Parathyroid adenoma (tissue), 2 donors: ENCODE measurements at regions not wholly inside any gene's neighbourhood (a gene's known extent, or its start where the extent isn't known, plus 50 kb on each side); places are given as distances from the start of the nearest gene placed in this dataset.
"Not testable (repeated sequence)": the region's sequence is repeated elsewhere in the genome, so short reads cannot be mapped to it uniquely, and the experiment has no call there.

Experiments
- H2AFZ ChIP-seq: fragments of 300-600 bp; sonication (generic); one replicate; pipeline ENCODE4 v1.7.0; 2017; ENCODE audit warnings: antibody characterized with exemption, mild to moderate bottlenecking
- H3K27ac ChIP-seq: fragments of 300-600 bp; sonication (generic); one replicate; pipeline ENCODE4 v1.7.0; 2017
- H3K27me3 ChIP-seq: fragments of 300-600 bp; sonication (generic); one replicate; pipeline ENCODE4 v1.7.0; 2017; ENCODE audit warnings: low read length; ENCODE audit not compliant: control insufficient read depth, insufficient read depth
- H3K36me3 ChIP-seq: fragments of 300-600 bp; sonication (generic); one replicate; pipeline ENCODE4 v1.7.0; 2017; ENCODE audit warnings: low read length; ENCODE audit not compliant: control insufficient read depth, insufficient read depth
- H3K4me1 ChIP-seq: fragments of 300-600 bp; sonication (generic); one replicate; pipeline ENCODE4 v1.7.0; 2017; ENCODE audit warnings: control low read depth
- H3K4me2 ChIP-seq: fragments of 300-600 bp; sonication (generic); one replicate; pipeline ENCODE4 v1.7.0; 2017; ENCODE audit warnings: low read length
- H3K4me3 ChIP-seq: fragments of 300-600 bp; sonication (generic); one replicate; pipeline ENCODE4 v1.7.0; 2017; ENCODE audit warnings: low read depth, low read length
- H3K79me2 ChIP-seq: fragments of 300-600 bp; sonication (generic); one replicate; pipeline ENCODE4 v1.7.0; 2017; ENCODE audit warnings: control low read depth
- H3K9ac ChIP-seq: fragments of 300-600 bp; sonication (generic); one replicate; pipeline ENCODE4 v1.7.0; 2017; ENCODE audit warnings: mild to moderate bottlenecking
- H3K9me3 ChIP-seq: fragments of 300-600 bp; sonication (generic); one replicate; pipeline ENCODE4 v1.7.0; 2017; ENCODE audit warnings: low read length; ENCODE audit not compliant: control insufficient read depth
- TF ChIP-seq, protein P1 (sequence below): fragments of 300-600 bp; sonication (generic); IDR thresholded peaks from one replicate; pipeline ENCODE4 v1.7.0; 2017; ENCODE audit warnings: antibody characterized with exemption, mild to moderate bottlenecking
- donor health status: primary hyperparathyroidism.

DNA sequence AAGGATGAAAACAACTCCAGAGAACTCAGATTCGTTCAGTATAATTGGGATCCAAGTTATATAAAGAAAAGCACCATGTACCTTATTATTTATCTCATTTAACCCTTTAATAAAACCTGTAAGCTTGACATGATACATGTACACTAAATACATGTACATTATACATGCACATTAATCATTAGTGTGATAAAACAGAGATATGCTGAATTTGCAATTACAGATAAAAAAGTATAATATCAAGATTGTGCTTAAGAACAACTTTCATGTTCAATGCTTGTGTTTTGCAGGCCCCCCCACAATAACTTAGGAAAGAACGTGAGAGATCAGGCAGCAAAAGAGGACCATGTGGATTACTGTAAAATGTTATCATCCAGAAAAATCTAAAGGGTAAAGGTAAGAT is 385.4 kb upstream of the GYPC start:
- Histone ChIP-seq H2AFZ (no peak overlapping the region), H3K4me3 (no peak overlapping the region), H3K27ac (no peak overlapping the region), H3K79me2 (no peaks in the 10 kb centered on the region), H3K4me2 (no peak overlapping the region), H3K9ac (no peak overlapping the region), H3K9me3 (no peaks in the 10 kb centered on the region), H3K4me1 (no peaks in the 10 kb centered on the region), H3K27me3 (no peaks in the 10 kb centered on the region), H3K36me3 (no peaks in the 10 kb centered on the region)
- TF ChIP-seq, protein P1, sequence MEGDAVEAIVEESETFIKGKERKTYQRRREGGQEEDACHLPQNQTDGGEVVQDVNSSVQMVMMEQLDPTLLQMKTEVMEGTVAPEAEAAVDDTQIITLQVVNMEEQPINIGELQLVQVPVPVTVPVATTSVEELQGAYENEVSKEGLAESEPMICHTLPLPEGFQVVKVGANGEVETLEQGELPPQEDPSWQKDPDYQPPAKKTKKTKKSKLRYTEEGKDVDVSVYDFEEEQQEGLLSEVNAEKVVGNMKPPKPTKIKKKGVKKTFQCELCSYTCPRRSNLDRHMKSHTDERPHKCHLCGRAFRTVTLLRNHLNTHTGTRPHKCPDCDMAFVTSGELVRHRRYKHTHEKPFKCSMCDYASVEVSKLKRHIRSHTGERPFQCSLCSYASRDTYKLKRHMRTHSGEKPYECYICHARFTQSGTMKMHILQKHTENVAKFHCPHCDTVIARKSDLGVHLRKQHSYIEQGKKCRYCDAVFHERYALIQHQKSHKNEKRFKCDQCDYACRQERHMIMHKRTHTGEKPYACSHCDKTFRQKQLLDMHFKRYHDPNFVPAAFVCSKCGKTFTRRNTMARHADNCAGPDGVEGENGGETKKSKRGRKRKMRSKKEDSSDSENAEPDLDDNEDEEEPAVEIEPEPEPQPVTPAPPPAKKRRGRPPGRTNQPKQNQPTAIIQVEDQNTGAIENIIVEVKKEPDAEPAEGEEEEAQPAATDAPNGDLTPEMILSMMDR: no peak

DNA sequence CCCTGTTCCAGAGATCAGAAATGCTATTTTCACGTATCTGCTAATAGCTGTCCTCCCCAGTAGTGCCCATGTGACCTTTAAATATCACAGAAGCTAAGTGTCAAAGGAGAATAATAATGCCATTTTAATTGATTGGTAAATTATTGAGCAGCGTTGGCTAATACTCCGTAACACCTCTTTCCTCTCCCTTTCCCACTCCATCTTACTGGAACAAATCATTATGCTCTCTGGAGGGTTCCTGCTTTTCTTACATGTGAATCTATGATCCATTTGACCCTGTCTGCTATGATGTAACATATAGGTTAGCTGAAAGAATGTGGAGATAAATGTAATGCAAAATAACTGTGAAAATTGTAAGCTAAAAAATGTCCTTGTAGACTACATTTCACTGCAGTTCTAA is 383.6 kb upstream of the GYPC start:
- Histone ChIP-seq H3K9me3 (no peaks in the 10 kb centered on the region), H3K4me1 (no peaks in the 10 kb centered on the region), H3K9ac (no peak overlapping the region), H3K27me3 (no peaks in the 10 kb centered on the region), H3K4me2 (no peak overlapping the region), H3K36me3 (no peaks in the 10 kb centered on the region), H3K4me3 (no peak overlapping the region), H3K79me2 (no peaks in the 10 kb centered on the region), H2AFZ (no peak overlapping the region), H3K27ac (no peak overlapping the region)
- TF ChIP-seq, protein P1: no peak

DNA sequence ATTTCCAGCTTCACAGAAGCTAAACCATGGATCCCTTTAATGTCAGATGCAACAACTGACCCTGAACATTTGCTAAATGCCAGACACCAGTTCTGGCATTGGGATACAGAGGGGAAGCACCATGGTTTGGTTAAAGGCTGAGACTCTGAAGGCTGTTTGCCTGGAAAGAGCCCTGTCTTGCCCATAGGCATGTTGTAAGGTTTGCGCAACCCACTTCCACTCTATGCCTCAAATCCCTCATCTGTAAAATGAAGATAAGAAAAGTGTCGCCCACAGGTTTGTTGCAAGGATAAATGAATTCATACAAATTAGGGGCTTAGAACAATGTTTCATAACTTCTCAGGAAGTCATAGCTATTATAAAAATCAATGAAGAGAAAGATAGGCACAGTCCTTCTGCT is 380.9 kb upstream of the GYPC start:
- TF ChIP-seq, protein P1: no peak
- no peaks in the 10 kb centered on the region for H3K9me3 ChIP-seq
- no peak overlapping the region for H3K27ac ChIP-seq

DNA sequence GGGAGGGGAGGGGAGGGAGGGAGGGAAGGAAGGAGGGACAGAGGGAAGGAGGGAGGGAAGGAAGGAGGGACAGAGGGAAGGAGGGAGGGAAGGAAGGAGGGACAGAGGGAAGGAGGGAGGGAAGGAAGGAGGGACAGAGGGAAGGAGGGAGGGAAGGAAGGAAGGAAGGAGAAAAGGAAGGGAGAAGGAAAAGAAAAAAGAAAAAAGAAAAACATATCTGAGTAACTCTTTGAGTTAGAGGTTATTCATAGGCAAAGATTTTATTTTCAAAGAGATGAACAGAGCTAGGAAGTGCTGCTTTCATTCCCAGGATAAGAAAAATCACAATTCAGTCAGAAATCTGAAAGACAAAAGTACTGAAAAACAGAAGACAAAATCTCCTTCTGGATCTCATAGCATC is 379.7 kb upstream of the GYPC start:
- not testable (repeated sequence) for H3K4me1 ChIP-seq, H3K79me2 ChIP-seq, H3K4me3 ChIP-seq, H3K9me3 ChIP-seq, H3K9ac ChIP-seq, H3K27ac ChIP-seq, H3K27me3 ChIP-seq, H3K4me2 ChIP-seq, H3K36me3 ChIP-seq, H2AFZ ChIP-seq

More for the DNA sequence above, 380.9 kb upstream of the GYPC start:
- Histone ChIP-seq H3K27me3 (no peaks in the 10 kb centered on the region), H3K79me2 (no peaks in the 10 kb centered on the region), H3K4me2 (no peak overlapping the region), H3K9ac (no peak overlapping the region), H3K4me3 (no peak overlapping the region), H2AFZ (no peak overlapping the region), H3K36me3 (no peaks in the 10 kb centered on the region), H3K4me1 (no peaks in the 10 kb centered on the region)

DNA sequence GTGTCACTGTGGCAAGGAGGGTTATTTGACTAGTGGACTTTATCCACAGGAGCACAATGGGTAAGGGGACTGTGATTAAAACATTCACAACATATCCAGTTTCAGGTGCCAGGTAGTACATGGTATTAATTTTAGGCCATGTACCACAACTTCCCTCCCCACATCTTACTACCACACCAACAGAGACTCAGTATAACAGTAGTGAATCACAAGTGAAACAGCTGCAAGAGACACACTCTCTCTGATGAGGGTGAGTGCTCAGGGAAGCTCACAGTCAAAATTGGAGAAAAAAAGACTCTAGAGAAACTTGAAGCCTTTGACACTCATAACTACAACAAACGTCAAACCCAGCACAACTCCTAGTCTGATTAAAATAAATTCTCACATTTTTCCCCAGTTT is 367.6 kb upstream of the GYPC start:
- Histone ChIP-seq H3K4me2 (no peak overlapping the region), H3K9ac (no peak overlapping the region), H3K4me1 (no peaks in the 10 kb centered on the region), H3K27ac (no peak overlapping the region), H3K27me3 (no peaks in the 10 kb centered on the region), H3K4me3 (no peak overlapping the region), H2AFZ (no peak overlapping the region), H3K36me3 (no peaks in the 10 kb centered on the region), H3K9me3 (no peaks in the 10 kb centered on the region), H3K79me2 (no peaks in the 10 kb centered on the region)
- TF ChIP-seq, protein P1: no peak

DNA sequence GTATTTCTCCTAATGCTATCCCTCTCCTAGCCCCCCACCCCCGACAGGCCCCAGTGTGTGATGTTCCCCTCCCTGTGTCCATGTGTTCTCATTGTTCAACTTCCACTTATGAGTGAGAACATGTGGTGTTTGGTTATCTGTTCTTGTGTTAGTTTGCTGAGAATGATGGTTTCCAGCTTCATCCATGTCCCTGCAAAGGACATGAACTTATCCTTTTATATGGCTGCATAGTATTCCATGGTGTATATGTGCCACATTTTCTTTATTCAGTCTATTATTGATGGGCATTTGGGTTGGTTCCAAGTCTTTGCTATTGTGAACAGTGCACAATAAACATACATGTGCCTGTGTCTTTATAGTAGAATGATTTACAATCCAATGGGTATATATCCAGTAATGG is 362.0 kb upstream of the GYPC start:
- not testable (repeated sequence) for H3K4me3 ChIP-seq, H3K9ac ChIP-seq, H3K4me1 ChIP-seq, H3K27ac ChIP-seq, H3K9me3 ChIP-seq, H2AFZ ChIP-seq, H3K27me3 ChIP-seq, H3K79me2 ChIP-seq, H3K36me3 ChIP-seq, H3K4me2 ChIP-seq
